Keratinocyte (primary cell): ENCODE measurements at regions not wholly inside any gene's neighbourhood (a gene's known extent, or its start where the extent isn't known, plus 50 kb on each side); places are given as distances from the start of the nearest gene placed in this dataset.

Source experiments
- DNase-seq: peaks from one replicate; pipeline ENCODE4 v3.0.0-alpha.2; 2011; ENCODE audit warnings: low read depth, missing footprints, low spot score
- FAIRE-seq: peaks from 2 replicates; lab custom pipeline; 2011; peaks lifted over from hg19 to GRCh38; lab: Jason Lieb, UNC
- H2AFZ ChIP-seq: 2 replicates; pipeline ENCODE4 v1.6.0; 2012; ENCODE audit warnings: low read length, control low read depth, inconsistent platforms; ENCODE audit not compliant: control insufficient read depth
- H3K27ac ChIP-seq: 2 replicates; pipeline ENCODE4 v1.5.1; 2011; ENCODE audit warnings: low read length; ENCODE audit not compliant: control insufficient read depth, insufficient read depth
- H3K27me3 ChIP-seq: 3 replicates; pipeline ENCODE4 v1.6.0; 2011; ENCODE audit warnings: low read length; ENCODE audit not compliant: control insufficient read depth, insufficient read depth; ENCODE audit errors: extremely low read depth
- H3K36me3 ChIP-seq, 2 experiments: 2 replicates in 1 of 2; 3 replicates in 1 of 2; pipeline ENCODE4 v1.5.1; 2011; ENCODE audit warnings: low read length in 2 of 2, mild to moderate bottlenecking in 1 of 2; ENCODE audit not compliant: control insufficient read depth in 2 of 2, insufficient read depth in 2 of 2; ENCODE audit errors: extremely low read depth in 1 of 2
- H3K4me1 ChIP-seq: 3 replicates; pipeline ENCODE4 v1.5.1; 2011; ENCODE audit warnings: low read length; ENCODE audit not compliant: control insufficient read depth, insufficient read depth; ENCODE audit errors: extremely low read depth
- H3K4me2 ChIP-seq: 3 replicates; pipeline ENCODE4 v1.6.0; 2011; ENCODE audit warnings: low read depth, low read length; ENCODE audit not compliant: control insufficient read depth, insufficient read depth; ENCODE audit errors: extremely low read depth
- H3K4me3 ChIP-seq, 3 experiments: fragments of 200-600 bp in 1 of 3; sonication (generic) in 1 of 3; 2 replicates in 2 of 3; 3 replicates in 1 of 3; pipeline ENCODE4 v1.5.1; 2011 to 2016; ENCODE audit warnings: low read length in 3 of 3, mild to moderate bottlenecking in 3 of 3, control low read depth in 2 of 3, inconsistent platforms in 1 of 3, low read depth in 1 of 3, mixed read lengths in 1 of 3, mixed run types in 1 of 3, moderate library complexity in 1 of 3; ENCODE audit not compliant: control insufficient read depth in 2 of 3, insufficient read depth in 2 of 3; ENCODE audit errors: extremely low read depth in 1 of 3
- H3K79me2 ChIP-seq: 2 replicates; pipeline ENCODE4 v1.6.0; 2012; ENCODE audit warnings: low read length; ENCODE audit not compliant: control insufficient read depth, insufficient read depth
- H3K9ac ChIP-seq: 3 replicates; pipeline ENCODE4 v1.6.0; 2011; ENCODE audit warnings: low read length; ENCODE audit not compliant: control insufficient read depth, insufficient read depth; ENCODE audit errors: extremely low read depth
- H3K9me1 ChIP-seq: 3 replicates; pipeline ENCODE4 v1.6.0; 2011; ENCODE audit warnings: low read length; ENCODE audit not compliant: control insufficient read depth, insufficient read depth; ENCODE audit errors: extremely low read depth
- H3K9me3 ChIP-seq: 2 replicates; pipeline ENCODE4 v1.5.1; 2012; ENCODE audit warnings: low read depth, low read length; ENCODE audit not compliant: control insufficient read depth
- H4K20me1 ChIP-seq: 3 replicates; pipeline ENCODE4 v1.6.0; 2011; ENCODE audit warnings: low read length; ENCODE audit not compliant: control insufficient read depth, insufficient read depth; ENCODE audit errors: extremely low read depth
- CTCF ChIP-seq, 3 experiments: IDR thresholded peaks in 1 of 3; conservative IDR thresholded peaks in 1 of 3; optimal IDR thresholded peaks in 1 of 3; 2 replicates in 2 of 3; 3 replicates in 1 of 3; pipeline versions ENCODE3 to v1.5.1; 2011; ENCODE audit warnings: low read length in 3 of 3, mild to moderate bottlenecking in 3 of 3, moderate library complexity in 2 of 3, control low read depth in 1 of 3, inconsistent platforms in 1 of 3; ENCODE audit not compliant: insufficient read depth in 2 of 3; ENCODE audit errors: extremely low read depth in 1 of 3
- EZH2 ChIP-seq: IDR thresholded peaks from one replicate; pipeline ENCODE4 v1.6.1; 2012; ENCODE audit warnings: inconsistent platforms, mild to moderate bottlenecking, low read length, moderate library complexity
- dilution Hi-C: fragments of 300-500 bp; cut with MboI; formaldehyde crosslinking; loops from one replicate; pipeline ENCODE4 v1.7.0; 2020; ENCODE audit warnings: low sequenced_read_pairs; ENCODE audit not compliant: extremely low pct_ligation_motif_present

GRCh38 chr13:89496478-89496877, 1825.3 kb downstream of the SLITRK5 start:
- Histone ChIP-seq H3K36me3 (no peaks in the 10 kb centered on the region), H3K9me3 (no peaks in the 10 kb centered on the region), H3K79me2 (no peaks in the 10 kb centered on the region), H3K27me3 (no peaks in the 10 kb centered on the region), H3K4me3 (no peak overlapping the region), H4K20me1 (no peaks in the 10 kb centered on the region), H3K4me2 (no peak overlapping the region), H3K9me1 (no peaks in the 10 kb centered on the region), H3K9ac (no peak overlapping the region), H2AFZ (no peak overlapping the region), H3K4me1 (no peaks in the 10 kb centered on the region), H3K27ac (no peak overlapping the region)
- FAIRE-seq: no peak
- dilution Hi-C loops: no loop called here
- DNase-seq: no peak
- TF ChIP-seq CTCF (optimal IDR thresholded peaks at IDR 0.05 in 1 of 3, IDR thresholded peaks at IDR 0.05 in 1 of 3, conservative IDR thresholded peaks at IDR 0.05 in 1 of 3; ENCODE audit: extremely low read depth in 1 of 3, insufficient read depth in 2 of 3, low read length in 3 of 3) (no peak), EZH2 (no peak)

- no peak for DNase-seq
- no peak overlapping the region for H3K9ac ChIP-seq
- H3K9me1 ChIP-seq: no peaks in the 10 kb centered on the region
- H3K27ac ChIP-seq: no peak overlapping the region
- H3K4me2 ChIP-seq: no peak overlapping the region
- no peak overlapping the region for H3K4me3 ChIP-seq
- dilution Hi-C loops: no loop called here
- H3K79me2 ChIP-seq: no peaks in the 10 kb centered on the region
- no peaks in the 10 kb centered on the region for H3K36me3 ChIP-seq
- no peaks in the 10 kb centered on the region for H3K9me3 ChIP-seq
- peak overlapping the region; percentile 19 for H2AFZ ChIP-seq
- H4K20me1 ChIP-seq: no peaks in the 10 kb centered on the region
- no peaks in the 10 kb centered on the region for H3K4me1 ChIP-seq
- no peak for FAIRE-seq
- no peak for TF ChIP-seq CTCF (optimal IDR thresholded peaks at IDR 0.05 in 1 of 3, IDR thresholded peaks at IDR 0.05 in 1 of 3, conservative IDR thresholded peaks at IDR 0.05 in 1 of 3; ENCODE audit: extremely low read depth in 1 of 3, insufficient read depth in 2 of 3, low read length in 3 of 3)
- no peak for TF ChIP-seq EZH2
- H3K27me3 ChIP-seq: no peaks in the 10 kb centered on the region
Observed at GRCh38 chr13:89497658-89498057, 1826.5 kb downstream of the SLITRK5 start.
